Mesenchymal stem cell (in vitro differentiated cells and primary cell): ENCODE measurements at regions not wholly inside any gene's neighbourhood (a gene's known extent, or its start where the extent isn't known, plus 50 kb on each side); places are given as distances from the start of the nearest gene placed in this dataset.

ENCODE experiments used
- DNase-seq: peaks from one replicate; pipeline ENCODE4 v3.0.0-alpha.2; 2013
- H2AFZ ChIP-seq: one replicate; pipeline ENCODE4 v1.6.1; 2013; ENCODE audit warnings: low read depth, mild to moderate bottlenecking, control low read depth, inconsistent platforms, low read length, moderate library complexity
- H2AK5ac ChIP-seq: 2 replicates; pipeline ENCODE4 v1.6.1; 2013; ENCODE audit warnings: low read length, moderate library complexity, mild to moderate bottlenecking, inconsistent platforms; ENCODE audit not compliant: severe bottlenecking
- H2BK120ac ChIP-seq: one replicate; pipeline ENCODE4 v1.6.1; 2013; ENCODE audit warnings: low read depth, mild to moderate bottlenecking, inconsistent platforms, low read length, moderate library complexity
- H2BK12ac ChIP-seq, 2 experiments: one replicate each; pipeline ENCODE4 v1.6.1; 2013; ENCODE audit warnings: inconsistent platforms in 2 of 2, low read length in 2 of 2, mild to moderate bottlenecking in 2 of 2, moderate library complexity in 2 of 2, control low read depth in 1 of 2
- H2BK15ac ChIP-seq: one replicate; pipeline ENCODE4 v1.6.1; 2013; ENCODE audit warnings: mild to moderate bottlenecking, low read depth, inconsistent platforms; ENCODE audit not compliant: poor library complexity, severe bottlenecking
- H2BK5ac ChIP-seq: 2 replicates; pipeline ENCODE4 v1.6.1; 2013; ENCODE audit warnings: low read depth, mild to moderate bottlenecking, low read length, control low read depth, inconsistent platforms; ENCODE audit not compliant: poor library complexity, severe bottlenecking
- H3K14ac ChIP-seq, 2 experiments: one replicate each; pipeline ENCODE4 v1.6.1; 2013; ENCODE audit warnings: inconsistent platforms in 2 of 2, low read length in 2 of 2, control low read depth in 1 of 2, mild to moderate bottlenecking in 1 of 2, moderate library complexity in 1 of 2
- H3K18ac ChIP-seq, 2 experiments: one replicate each; pipeline ENCODE4 v1.6.1; 2013; ENCODE audit warnings: inconsistent platforms in 2 of 2, low read length in 2 of 2, control low read depth in 1 of 2, low read depth in 1 of 2, mild to moderate bottlenecking in 1 of 2
- H3K23ac ChIP-seq, 2 experiments: one replicate each; pipeline ENCODE4 v1.6.1; 2013; ENCODE audit warnings: inconsistent platforms in 2 of 2, low read length in 2 of 2, mild to moderate bottlenecking in 2 of 2, moderate library complexity in 2 of 2, control low read depth in 1 of 2
- H3K27ac ChIP-seq: 2 replicates; pipeline ENCODE4 v1.5.1; 2013; ENCODE audit warnings: mild to moderate bottlenecking, moderate library complexity, low read length, control low read depth, inconsistent platforms; ENCODE audit not compliant: poor library complexity, severe bottlenecking
- H3K27me3 ChIP-seq, 2 experiments: 2 replicates each; pipeline versions ENCODE4 v1.6.1 to v1.7.0; 2013; ENCODE audit warnings: low read length in 2 of 2, mild to moderate bottlenecking in 2 of 2, moderate library complexity in 2 of 2, control low read depth in 1 of 2, inconsistent platforms in 1 of 2; ENCODE audit not compliant: control insufficient read depth in 1 of 2, insufficient read depth in 1 of 2
- H3K36me3 ChIP-seq, 2 experiments: 2 replicates each; pipeline versions ENCODE4 v1.6.1 to v1.7.0; 2013; ENCODE audit warnings: low read length in 2 of 2, control low read depth in 1 of 2, inconsistent platforms in 1 of 2, low read depth in 1 of 2, mild to moderate bottlenecking in 1 of 2; ENCODE audit not compliant: insufficient read depth in 2 of 2, control insufficient read depth in 1 of 2
- H3K4ac ChIP-seq, 2 experiments: one replicate each; pipeline ENCODE4 v1.6.1; 2013; ENCODE audit warnings: inconsistent platforms in 2 of 2, low read length in 2 of 2, mild to moderate bottlenecking in 2 of 2, moderate library complexity in 2 of 2, control low read depth in 1 of 2, low read depth in 1 of 2
- H3K4me1 ChIP-seq: 2 replicates; pipeline ENCODE4 v1.6.1; 2013; ENCODE audit warnings: low read depth, low read length, control low read depth; ENCODE audit not compliant: control insufficient read depth, insufficient read depth
- H3K4me2 ChIP-seq: 2 replicates; pipeline ENCODE4 v1.6.1; 2013; ENCODE audit warnings: low read length, mild to moderate bottlenecking, inconsistent platforms; ENCODE audit not compliant: poor library complexity, severe bottlenecking
- H3K4me3 ChIP-seq, 2 experiments: 2 replicates each; pipeline versions ENCODE4 v1.5.1 to v1.7.0; 2013; ENCODE audit warnings: low read length in 2 of 2, mild to moderate bottlenecking in 2 of 2, control low read depth in 1 of 2, low read depth in 1 of 2; ENCODE audit not compliant: insufficient read depth in 1 of 2
- H3K79me1 ChIP-seq: replicated peaks from 2 replicates; pipeline ENCODE4 v1.6.1; 2013; ENCODE audit warnings: mild to moderate bottlenecking, control low read depth, low read length, inconsistent platforms; ENCODE audit not compliant: poor library complexity, severe bottlenecking
- H3K9ac ChIP-seq: 2 replicates; pipeline ENCODE4 v1.7.0; 2013; ENCODE audit warnings: mild to moderate bottlenecking, low read length, moderate library complexity
- H3K9me3 ChIP-seq: 2 replicates; pipeline ENCODE4 v1.7.0; 2013; ENCODE audit warnings: mild to moderate bottlenecking, low read length; ENCODE audit not compliant: control insufficient read depth
- H4K8ac ChIP-seq: one replicate; pipeline ENCODE4 v1.6.1; 2013; ENCODE audit warnings: inconsistent platforms, mild to moderate bottlenecking, low read length, moderate library complexity
- H4K91ac ChIP-seq: one replicate; pipeline ENCODE4 v1.6.1; 2013; ENCODE audit warnings: mild to moderate bottlenecking, low read length, inconsistent platforms
- WGBS: methylation state at CpG from one replicate; pipeline ENCODE4 v1.1.7; 2013; ENCODE audit warnings: mixed read lengths; 5-methylcytosine and 5-hydroxymethylcytosine counted together

- Histone ChIP-seq H2BK12ac (no peak overlapping the region), H3K27me3 (peaks cover 24 to 49% of the 10 kb centered on the region in 2 experiments), H4K91ac (no peak overlapping the region), H2BK15ac (no peak overlapping the region), H3K4ac (no peak overlapping the region), H3K9ac (no peak overlapping the region), H2AFZ (no peak overlapping the region), H3K79me1 (no peaks in the 10 kb centered on the region), H4K8ac (no peak overlapping the region), H3K14ac (no peak overlapping the region), H3K4me3 (no peak overlapping the region), H3K23ac (no peak overlapping the region), H2BK120ac (no peak overlapping the region), H3K36me3 (no peaks in the 10 kb centered on the region), H3K27ac (no peak overlapping the region), H3K4me1 (peaks cover 2% of the 10 kb centered on the region), H3K4me2 (no peak overlapping the region), H3K18ac (no peak overlapping the region), H3K9me3 (no peaks in the 10 kb centered on the region), H2BK5ac (no peak overlapping the region), H2AK5ac (no peak overlapping the region)
- WGBS, result 87% methylated on average over 4 of the region's 4 CpGs
- no peak for DNase-seq
Measured at GRCh38 chr1:20432341-20432740, 53.7 kb downstream of the CAMK2N1 start.

GRCh38 chr1:20431176-20431460 is 54.9 kb downstream of the CAMK2N1 start:
- Histone ChIP-seq H2AFZ (no peak overlapping the region), H3K9ac (no peak overlapping the region), H2AK5ac (no peak overlapping the region), H3K4me3 (no peak overlapping the region), H2BK12ac (no peak overlapping the region), H3K36me3 (no peaks in the 10 kb centered on the region), H4K91ac (no peak overlapping the region), H2BK15ac (no peak overlapping the region), H3K4me1 (peaks cover 12% of the 10 kb centered on the region), H3K9me3 (no peaks in the 10 kb centered on the region), H4K8ac (no peak overlapping the region), H3K14ac (no peak overlapping the region), H3K4ac (no peak overlapping the region), H3K18ac (no peak overlapping the region), H3K23ac (no peak overlapping the region), H3K27me3 (peaks cover 14 to 39% of the 10 kb centered on the region in 2 experiments), H3K79me1 (no peaks in the 10 kb centered on the region), H3K27ac (no peak overlapping the region), H2BK120ac (no peak overlapping the region), H3K4me2 (no peak overlapping the region), H2BK5ac (no peak overlapping the region)
- WGBS, result 56% methylated on average over 6 of the region's 6 CpGs
- DNase-seq, result no peak

- no peak overlapping the region for H4K8ac ChIP-seq
- no peak overlapping the region for H2AK5ac ChIP-seq
- H2BK5ac ChIP-seq, result no peak overlapping the region
- H3K4me3 ChIP-seq, result no peak overlapping the region
- peak; percentile 33 for DNase-seq
- H3K23ac ChIP-seq, result no peak overlapping the region
- 33% methylated on average over 12 of the region's 12 CpGs for WGBS
- peaks cover 9 to 33% of the 10 kb centered on the region in 2 experiments for H3K27me3 ChIP-seq
- no peak overlapping the region for H3K14ac ChIP-seq
- H3K4ac ChIP-seq, result no peak overlapping the region
- H3K36me3 ChIP-seq, result no peaks in the 10 kb centered on the region
- no peak overlapping the region for H2BK15ac ChIP-seq
- H3K4me2 ChIP-seq, result no peak overlapping the region
- H3K9ac ChIP-seq, result no peak overlapping the region
- no peak overlapping the region for H3K27ac ChIP-seq
- no peak overlapping the region for H3K18ac ChIP-seq
- peaks cover 4% of the 10 kb centered on the region for H3K9me3 ChIP-seq
- H4K91ac ChIP-seq, result no peak overlapping the region
- H2BK12ac ChIP-seq, result no peak overlapping the region
- H3K79me1 ChIP-seq, result no peaks in the 10 kb centered on the region
- no peak overlapping the region for H2AFZ ChIP-seq
- no peak overlapping the region for H2BK120ac ChIP-seq
- H3K4me1 ChIP-seq, result peaks cover 12% of the 10 kb centered on the region
Measured at GRCh38 chr1:20430355-20431175, 55.4 kb downstream of the CAMK2N1 start.

GRCh38 chr1:20429296-20429695 is 56.7 kb downstream of the CAMK2N1 start:
- DNase-seq, result no peak
- Histone ChIP-seq H3K9me3 (peaks cover 17% of the 10 kb centered on the region), H2BK12ac (peak overlapping the region in 1 of 2 experiments; percentile 9), H3K23ac (no peak overlapping the region), H2BK5ac (no peak overlapping the region), H3K4me2 (no peak overlapping the region), H3K27me3 (peaks cover 0 to 21% of the 10 kb centered on the region in 2 experiments), H2BK120ac (no peak overlapping the region), H2AFZ (no peak overlapping the region), H2BK15ac (peak overlapping the region; percentile 85), H3K4me1 (peaks cover 12% of the 10 kb centered on the region), H3K4ac (no peak overlapping the region), H3K9ac (peak overlapping the region; percentile 28), H4K91ac (no peak overlapping the region), H3K14ac (no peak overlapping the region), H2AK5ac (no peak overlapping the region), H4K8ac (peak overlapping the region; percentile 69), H3K18ac (no peak overlapping the region), H3K36me3 (no peaks in the 10 kb centered on the region), H3K4me3 (no peak overlapping the region), H3K27ac (no peak overlapping the region), H3K79me1 (no peaks in the 10 kb centered on the region)
- WGBS, result 65% methylated on average over 5 of the region's 6 CpGs
